ENCODE measurements at regions not wholly inside any gene's neighbourhood (a gene's known extent, or its start where the extent isn't known, plus 50 kb on each side); places are given as distances from the start of the nearest gene placed in this dataset.
"Not testable (repeated sequence)": the region's sequence is repeated elsewhere in the genome, so short reads cannot be mapped to it uniquely, and the experiment has no call there.

GRCh38 chr9:81320909-81321482, 368.4 kb downstream of the TLE1 start:
- Mint-ChIP-seq H3K36me3 (peaks cover 0 to 2% (median 0%) of the 10 kb centered on the region in 3 donors), H3K4me3 (no peak overlapping the region), H3K27me3 (peaks cover 0 to 3% (median 0%) of the 10 kb centered on the region in 5 donors), H3K4me1 (no peaks in the 10 kb centered on the region), H3K27ac (no peak overlapping the region), H3K9me3 (peaks cover 0 to 23% (median 10%) of the 10 kb centered on the region in 9 donors)
- no peak for DNase-seq
- POLR2A ChIA-PET, result no interaction called here
- no peak for ATAC-seq

- Mint-ChIP-seq H3K36me3 (no peaks in the 10 kb centered on the region), H3K4me3 (no peak overlapping the region), H3K27ac (no peak overlapping the region), H3K27me3 (peaks cover 0 to 6% (median 0%) of the 10 kb centered on the region in 5 donors), H3K4me1 (no peaks in the 10 kb centered on the region), H3K9me3 (peaks cover 0 to 24% (median 11%) of the 10 kb centered on the region in 9 donors)
- ATAC-seq, result no peak
- DNase-seq, result no peak
- POLR2A ChIA-PET, result no interaction called here
These were observed 370.8 kb downstream of the TLE1 start for GRCh38 chr9:81318571-81318970.

- no peaks in the 10 kb centered on the region for H3K4me1 Mint-ChIP-seq
- H3K27ac Mint-ChIP-seq, result no peak overlapping the region
- POLR2A ChIA-PET, result no interaction called here
- ATAC-seq, result no peak
- peaks cover 0 to 6% (median 0%) of the 10 kb centered on the region in 5 donors for H3K27me3 Mint-ChIP-seq
- no peaks in the 10 kb centered on the region for H3K36me3 Mint-ChIP-seq
- H3K4me3 Mint-ChIP-seq, result no peak overlapping the region
- no peak for DNase-seq
- peaks cover 0 to 25% (median 7%) of the 10 kb centered on the region in 9 donors for H3K9me3 Mint-ChIP-seq
These were observed 371.4 kb downstream of the TLE1 start for GRCh38 chr9:81317939-81318338.

GRCh38 chr9:81317223-81317622, 372.1 kb downstream of the TLE1 start:
- Mint-ChIP-seq H3K9me3 (peaks cover 0 to 25% (median 7%) of the 10 kb centered on the region in 9 donors), H3K4me1 (no peaks in the 10 kb centered on the region), H3K36me3 (no peaks in the 10 kb centered on the region), H3K27me3 (peaks cover 0 to 6% (median 0%) of the 10 kb centered on the region in 5 donors), H3K4me3 (no peak overlapping the region), H3K27ac (no peak overlapping the region)
- POLR2A ChIA-PET, result no interaction called here
- ATAC-seq, result no peak
- no peak for DNase-seq

- ATAC-seq, result no peak
- no peak overlapping the region for H3K27ac Mint-ChIP-seq
- no peaks in the 10 kb centered on the region for H3K36me3 Mint-ChIP-seq
- POLR2A ChIA-PET, result no interaction called here
- peaks cover 0 to 34% (median 12%) of the 10 kb centered on the region in 9 donors for H3K9me3 Mint-ChIP-seq
- no peak for DNase-seq
- H3K4me3 Mint-ChIP-seq, result no peak overlapping the region
- peaks cover 0 to 6% (median 0%) of the 10 kb centered on the region in 5 donors for H3K27me3 Mint-ChIP-seq
- no peaks in the 10 kb centered on the region for H3K4me1 Mint-ChIP-seq
These were observed 374.9 kb downstream of the TLE1 start for GRCh38 chr9:81314490-81314889.

- ATAC-seq (no peak), DNase-seq (no peak)
- Mint-ChIP-seq H3K27ac (no peak overlapping the region), H3K9me3 (peaks cover 0 to 40% (median 12%) of the 10 kb centered on the region in 9 donors), H3K4me1 (no peaks in the 10 kb centered on the region), H3K27me3 (peaks cover 0 to 6% (median 0%) of the 10 kb centered on the region in 5 donors), H3K36me3 (no peaks in the 10 kb centered on the region), H3K4me3 (no peak overlapping the region)
- POLR2A ChIA-PET, result no interaction called here
These were observed 375.5 kb downstream of the TLE1 start for GRCh38 chr9:81313877-81314276.

- Mint-ChIP-seq H3K36me3 (no peaks in the 10 kb centered on the region), H3K4me1 (no peaks in the 10 kb centered on the region), H3K27ac (no peak overlapping the region), H3K9me3 (peaks cover 0 to 42% (median 17%) of the 10 kb centered on the region in 9 donors), H3K27me3 (peaks cover 0 to 6% (median 0%) of the 10 kb centered on the region in 5 donors), H3K4me3 (no peak overlapping the region)
- no peak for DNase-seq
- ATAC-seq, result no peak
- POLR2A ChIA-PET, result no interaction called here
These were observed 377.0 kb downstream of the TLE1 start for GRCh38 chr9:81312346-81312745.

- Mint-ChIP-seq H3K36me3 (no peaks in the 10 kb centered on the region), H3K27me3 (no peaks in the 10 kb centered on the region), H3K27ac (no peak overlapping the region), H3K9me3 (peaks cover 0 to 20% (median 14%) of the 10 kb centered on the region in 9 donors), H3K4me3 (no peak overlapping the region), H3K4me1 (no peaks in the 10 kb centered on the region)
- POLR2A ChIA-PET, result no interaction called here
- DNase-seq, result no peak
- no peak for ATAC-seq
These were observed 380.9 kb downstream of the TLE1 start for GRCh38 chr9:81308404-81308803.

- H3K4me3 Mint-ChIP-seq, H3K4me1 Mint-ChIP-seq, H3K27ac Mint-ChIP-seq, POLR2A ChIA-PET, H3K36me3 Mint-ChIP-seq, ATAC-seq, DNase-seq, H3K27me3 Mint-ChIP-seq: not testable (repeated sequence)
- H3K9me3 Mint-ChIP-seq, result peaks cover 0 to 20% (median 14%) of the 10 kb centered on the region in 9 donors
These were observed 381.6 kb downstream of the TLE1 start for GRCh38 chr9:81307791-81308190.

- Mint-ChIP-seq H3K4me1 (no peaks in the 10 kb centered on the region), H3K36me3 (peaks cover 0 to 4% (median 0%) of the 10 kb centered on the region in 3 donors), H3K27ac (no peak overlapping the region), H3K4me3 (no peak overlapping the region), H3K9me3 (peaks cover 0 to 22% (median 9%) of the 10 kb centered on the region in 9 donors), H3K27me3 (peaks cover 0 to 3% (median 0%) of the 10 kb centered on the region in 5 donors)
- POLR2A ChIA-PET, result no interaction called here
- no peak for DNase-seq
- no peak for ATAC-seq
These were observed 383.7 kb downstream of the TLE1 start for GRCh38 chr9:81305561-81306182.

GRCh38 chr9:81303658-81304057, 385.7 kb downstream of the TLE1 start:
- no peaks in the 10 kb centered on the region for H3K4me1 Mint-ChIP-seq
- POLR2A ChIA-PET, result no interaction called here
- peaks cover 0 to 18% (median 4%) of the 10 kb centered on the region in 9 donors for H3K9me3 Mint-ChIP-seq
- peaks cover 0 to 4% (median 0%) of the 10 kb centered on the region in 3 donors for H3K36me3 Mint-ChIP-seq
- H3K27ac Mint-ChIP-seq, result no peak overlapping the region
- H3K4me3 Mint-ChIP-seq, result no peak overlapping the region
- DNase-seq (no peak), ATAC-seq (no peak)
- peaks cover 0 to 3% (median 0%) of the 10 kb centered on the region in 5 donors for H3K27me3 Mint-ChIP-seq

GRCh38 chr9:81293651-81294050, 395.7 kb downstream of the TLE1 start:
- Mint-ChIP-seq H3K4me1 (no peaks in the 10 kb centered on the region), H3K36me3 (no peaks in the 10 kb centered on the region), H3K4me3 (no peak overlapping the region), H3K27me3 (peaks cover 0 to 12% (median 2%) of the 10 kb centered on the region in 5 donors), H3K27ac (no peak overlapping the region), H3K9me3 (peaks cover 0 to 26% (median 5%) of the 10 kb centered on the region in 9 donors)
- POLR2A ChIA-PET, result no interaction called here
- ATAC-seq, result no peak
- no peak for DNase-seq

- H3K36me3 Mint-ChIP-seq, result no peaks in the 10 kb centered on the region
- ATAC-seq, result no peak
- peaks cover 1 to 37% (median 8%) of the 10 kb centered on the region in 9 donors for H3K9me3 Mint-ChIP-seq
- H3K27ac Mint-ChIP-seq, result no peak overlapping the region
- POLR2A ChIA-PET, result no interaction called here
- H3K4me1 Mint-ChIP-seq, result no peaks in the 10 kb centered on the region
- H3K27me3 Mint-ChIP-seq, result peaks cover 0 to 12% (median 2%) of the 10 kb centered on the region in 5 donors
- no peak overlapping the region for H3K4me3 Mint-ChIP-seq
- DNase-seq, result no peak
These were observed 397.1 kb downstream of the TLE1 start for GRCh38 chr9:81292056-81292805.

Measured in naive thymus-derived CD8-positive, alpha-beta T cell (primary cell).